Stomach (tissue), 4 donors: ENCODE measurements at regions not wholly inside any gene's neighbourhood (a gene's known extent, or its start where the extent isn't known, plus 50 kb on each side); places are given as distances from the start of the nearest gene placed in this dataset.

Experiments
- CTCF ChIP-seq, 7 experiments: fragments of 450-650 bp in 4 of 7; fragments of 200-600 bp in 3 of 7; sonication (generic) in 3 of 7; IDR thresholded peaks; one replicate each; pipeline ENCODE4 v1.5.1; 2016 to 2019; ENCODE audit warnings: antibody characterized with exemption in 7 of 7, control low read depth in 2 of 7, mild to moderate bottlenecking in 1 of 7
- POLR2A ChIP-seq, 4 donors: fragments of 450-650 bp; IDR thresholded peaks; one replicate each; pipeline ENCODE4 v1.6.1; 2016; ENCODE audit warnings: antibody characterized with exemption in 4 of 4, control low read depth in 2 of 4, mild to moderate bottlenecking in 1 of 4, moderate library complexity in 1 of 4
- POLR2AphosphoS5 ChIP-seq, 3 donors: sonication (generic); formaldehyde crosslinking; IDR thresholded peaks; one replicate each; pipeline ENCODE4 v1.6.1; 2016; ENCODE audit warnings: antibody characterized with exemption in 3 of 3

GRCh38 chr13:99080131-99080530 is 102.3 kb upstream of the DOCK9 start:
- TF ChIP-seq CTCF (IDR thresholded peaks at IDR 0.05) = no peak
- no peak for TF ChIP-seq POLR2A (IDR thresholded peaks at IDR 0.05)
- no peak for TF ChIP-seq POLR2AphosphoS5 (IDR thresholded peaks at IDR 0.05)
